ENCODE measurements at regions not wholly inside any gene's neighbourhood (a gene's known extent, or its start where the extent isn't known, plus 50 kb on each side); places are given as distances from the start of the nearest gene placed in this dataset.

- no peak overlapping the region for H3K4me3 ChIP-seq
- DNase-seq: no peak
- no peaks in the 10 kb centered on the region for H3K27me3 ChIP-seq
- peaks cover 0 to 9% (median 2%) of the 10 kb centered on the region in 4 donors for H3K9me3 ChIP-seq
- no peaks in the 10 kb centered on the region for H3K4me1 ChIP-seq
- no peak overlapping the region for H3K27ac ChIP-seq
- no peaks in the 10 kb centered on the region for H3K36me3 ChIP-seq
- ATAC-seq (ENCODE audit: low FRiP score in 2 of 2): no peak
- no peak for TF ChIP-seq POLR2A (IDR thresholded peaks at IDR 0.05)
- no peak for TF ChIP-seq POLR2AphosphoS5 (IDR thresholded peaks at IDR 0.05)
- TF ChIP-seq CTCF (IDR thresholded peaks at IDR 0.05): no peak
- no peak for TF ChIP-seq EP300 (IDR thresholded peaks at IDR 0.05)
Observed at GRCh38 chr13:31499274-31499673, 240.1 kb upstream of the RXFP2 start.

- Histone ChIP-seq H3K4me3 (no peak overlapping the region), H3K9me3 (peaks cover 0 to 9% (median 2%) of the 10 kb centered on the region in 4 donors), H3K27ac (no peak overlapping the region), H3K4me1 (no peaks in the 10 kb centered on the region), H3K27me3 (no peaks in the 10 kb centered on the region), H3K36me3 (no peaks in the 10 kb centered on the region)
- 45 to 69% methylated on average over 3 of the region's 3 CpGs for WGBS, 2 donors
- TF ChIP-seq CTCF (IDR thresholded peaks at IDR 0.05) (no peak), POLR2A (IDR thresholded peaks at IDR 0.05) (no peak), POLR2AphosphoS5 (IDR thresholded peaks at IDR 0.05) (no peak), EP300 (IDR thresholded peaks at IDR 0.05) (no peak)
- no peak for ATAC-seq (ENCODE audit: low FRiP score in 2 of 2)
- no peak for DNase-seq
Observed at GRCh38 chr13:31503626-31504025, 235.7 kb upstream of the RXFP2 start.

GRCh38 chr13:31504918-31505317 is 234.4 kb upstream of the RXFP2 start:
- 38 to 76% methylated on average over 3 of the region's 3 CpGs for WGBS, 2 donors
- Histone ChIP-seq H3K9me3 (no peaks in the 10 kb centered on the region), H3K27me3 (no peaks in the 10 kb centered on the region), H3K4me1 (no peaks in the 10 kb centered on the region), H3K36me3 (no peaks in the 10 kb centered on the region), H3K27ac (no peak overlapping the region), H3K4me3 (no peak overlapping the region)
- TF ChIP-seq POLR2AphosphoS5 (IDR thresholded peaks at IDR 0.05): no peak
- no peak for ATAC-seq (ENCODE audit: low FRiP score in 2 of 2)
- DNase-seq: no peak

- no peaks in the 10 kb centered on the region for H3K36me3 ChIP-seq
- no peaks in the 10 kb centered on the region for H3K9me3 ChIP-seq
- ATAC-seq (ENCODE audit: low FRiP score in 2 of 2) (no peak), DNase-seq (no peak)
- H3K27me3 ChIP-seq: no peaks in the 10 kb centered on the region
- TF ChIP-seq EP300 (IDR thresholded peaks at IDR 0.05) (no peak), POLR2AphosphoS5 (IDR thresholded peaks at IDR 0.05) (no peak), CTCF (IDR thresholded peaks at IDR 0.05) (no peak), POLR2A (IDR thresholded peaks at IDR 0.05) (no peak)
- H3K27ac ChIP-seq: no peak overlapping the region
- no peak overlapping the region for H3K4me3 ChIP-seq
- whole genome bisulfite sequencing, 2 donors: 69 to 71% methylated on average over 3 of the region's 3 CpGs
- no peaks in the 10 kb centered on the region for H3K4me1 ChIP-seq
Observed at GRCh38 chr13:31512331-31512730, 227.0 kb upstream of the RXFP2 start.

GRCh38 chr13:31514932-31515331 is 224.4 kb upstream of the RXFP2 start:
- no peaks in the 10 kb centered on the region for H3K36me3 ChIP-seq
- 85 to 91% methylated on average over 1 of the region's 1 CpG for WGBS, 2 donors

More at GRCh38 chr13:31514932-31515331, 224.4 kb upstream of the RXFP2 start:
- Histone ChIP-seq H3K4me1 (no peaks in the 10 kb centered on the region), H3K27me3 (no peaks in the 10 kb centered on the region), H3K9me3 (no peaks in the 10 kb centered on the region), H3K4me3 (no peak overlapping the region), H3K27ac (no peak overlapping the region)
- no peak for TF ChIP-seq EP300 (IDR thresholded peaks at IDR 0.05)
- TF ChIP-seq POLR2AphosphoS5 (IDR thresholded peaks at IDR 0.05): no peak
- TF ChIP-seq CTCF (IDR thresholded peaks at IDR 0.05): no peak
- no peak for TF ChIP-seq POLR2A (IDR thresholded peaks at IDR 0.05)
- DNase-seq (no peak), ATAC-seq (ENCODE audit: low FRiP score in 2 of 2) (no peak)

All from upper lobe of left lung (tissue), 6 donors.